ENCODE measurements at regions not wholly inside any gene's neighbourhood (a gene's known extent, or its start where the extent isn't known, plus 50 kb on each side); places are given as distances from the start of the nearest gene placed in this dataset.

DNA sequence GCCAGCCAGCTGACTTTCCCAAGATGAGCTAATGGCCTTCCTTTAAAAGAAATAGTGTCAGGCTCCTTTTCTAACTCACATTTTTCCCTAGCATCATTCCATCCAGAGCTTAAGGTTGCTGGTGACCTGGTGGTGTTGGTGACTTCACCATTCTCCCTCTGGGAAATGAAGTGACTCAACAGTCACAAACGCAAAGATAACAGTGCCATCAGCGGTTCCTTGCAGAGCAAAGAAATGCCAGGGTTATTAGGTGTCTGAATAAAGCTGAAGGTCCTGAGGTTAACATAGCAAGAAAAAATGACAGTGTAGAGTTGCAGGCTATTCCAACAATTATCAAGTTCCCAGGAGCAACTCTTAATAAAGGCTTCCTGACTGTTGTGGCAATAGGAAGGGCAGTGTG, 111.8 kb upstream of the SLC44A1 start:
- TF ChIP-seq, protein P1, sequence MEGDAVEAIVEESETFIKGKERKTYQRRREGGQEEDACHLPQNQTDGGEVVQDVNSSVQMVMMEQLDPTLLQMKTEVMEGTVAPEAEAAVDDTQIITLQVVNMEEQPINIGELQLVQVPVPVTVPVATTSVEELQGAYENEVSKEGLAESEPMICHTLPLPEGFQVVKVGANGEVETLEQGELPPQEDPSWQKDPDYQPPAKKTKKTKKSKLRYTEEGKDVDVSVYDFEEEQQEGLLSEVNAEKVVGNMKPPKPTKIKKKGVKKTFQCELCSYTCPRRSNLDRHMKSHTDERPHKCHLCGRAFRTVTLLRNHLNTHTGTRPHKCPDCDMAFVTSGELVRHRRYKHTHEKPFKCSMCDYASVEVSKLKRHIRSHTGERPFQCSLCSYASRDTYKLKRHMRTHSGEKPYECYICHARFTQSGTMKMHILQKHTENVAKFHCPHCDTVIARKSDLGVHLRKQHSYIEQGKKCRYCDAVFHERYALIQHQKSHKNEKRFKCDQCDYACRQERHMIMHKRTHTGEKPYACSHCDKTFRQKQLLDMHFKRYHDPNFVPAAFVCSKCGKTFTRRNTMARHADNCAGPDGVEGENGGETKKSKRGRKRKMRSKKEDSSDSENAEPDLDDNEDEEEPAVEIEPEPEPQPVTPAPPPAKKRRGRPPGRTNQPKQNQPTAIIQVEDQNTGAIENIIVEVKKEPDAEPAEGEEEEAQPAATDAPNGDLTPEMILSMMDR (IDR thresholded peaks at IDR 0.05) = no peak
- POLR2A ChIA-PET = no interaction called here
- Mint-ChIP-seq H3K9me3 (no peaks in the 10 kb centered on the region), H3K27ac (no peak overlapping the region), H3K36me3 (ENCODE audit: low read depth) (no peaks in the 10 kb centered on the region), H3K27me3 (no peaks in the 10 kb centered on the region), H3K4me1 (peaks cover 15% of the 10 kb centered on the region), H3K4me3 (no peak overlapping the region)
- intact Hi-C loops (cut with micrococcal nuclease) = no loop called here
- DNase-seq (no peak), ATAC-seq (ENCODE audit: low read depth) (no peak)
- CTCF ChIA-PET = no interaction called here

DNA sequence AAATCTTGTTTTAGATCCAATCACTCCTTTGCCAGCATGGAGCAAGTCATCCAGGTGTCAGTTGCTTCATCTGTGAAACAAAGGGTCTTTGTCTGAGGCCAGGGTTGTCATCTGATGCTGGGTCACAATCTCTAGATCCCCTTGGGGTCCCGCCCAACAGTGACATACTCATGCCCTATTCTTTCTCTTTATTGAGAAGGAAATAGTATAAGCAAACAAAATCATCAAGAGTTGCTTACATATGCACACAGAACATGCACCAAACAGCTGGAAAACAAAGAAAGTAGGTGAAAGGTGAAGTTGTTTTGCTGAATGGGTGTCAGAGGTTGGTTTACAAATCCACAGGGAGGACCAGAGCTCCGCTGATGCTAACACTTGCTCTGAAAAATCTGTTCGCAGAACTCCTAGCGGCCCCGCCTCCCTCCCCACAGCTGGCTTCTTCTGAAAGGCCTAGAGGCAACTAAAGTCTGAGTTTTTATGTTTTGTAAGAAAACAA, 106.1 kb upstream of the SLC44A1 start:
- intact Hi-C loops (cut with micrococcal nuclease) = no loop called here
- TF ChIP-seq, protein P1 (IDR thresholded peaks at IDR 0.05) = no peak
- no peak for DNase-seq
- H3K27me3 Mint-ChIP-seq = peaks cover 2% of the 10 kb centered on the region
- no peak for ATAC-seq (ENCODE audit: low read depth)
- CTCF ChIA-PET = no interaction called here
- H3K27ac Mint-ChIP-seq = no peak overlapping the region
- no peaks in the 10 kb centered on the region for H3K36me3 Mint-ChIP-seq (ENCODE audit: low read depth)
- no peak overlapping the region for H3K4me3 Mint-ChIP-seq
- POLR2A ChIA-PET = no interaction called here
- H3K4me1 Mint-ChIP-seq = no peaks in the 10 kb centered on the region
- H3K9me3 Mint-ChIP-seq = no peaks in the 10 kb centered on the region

DNA sequence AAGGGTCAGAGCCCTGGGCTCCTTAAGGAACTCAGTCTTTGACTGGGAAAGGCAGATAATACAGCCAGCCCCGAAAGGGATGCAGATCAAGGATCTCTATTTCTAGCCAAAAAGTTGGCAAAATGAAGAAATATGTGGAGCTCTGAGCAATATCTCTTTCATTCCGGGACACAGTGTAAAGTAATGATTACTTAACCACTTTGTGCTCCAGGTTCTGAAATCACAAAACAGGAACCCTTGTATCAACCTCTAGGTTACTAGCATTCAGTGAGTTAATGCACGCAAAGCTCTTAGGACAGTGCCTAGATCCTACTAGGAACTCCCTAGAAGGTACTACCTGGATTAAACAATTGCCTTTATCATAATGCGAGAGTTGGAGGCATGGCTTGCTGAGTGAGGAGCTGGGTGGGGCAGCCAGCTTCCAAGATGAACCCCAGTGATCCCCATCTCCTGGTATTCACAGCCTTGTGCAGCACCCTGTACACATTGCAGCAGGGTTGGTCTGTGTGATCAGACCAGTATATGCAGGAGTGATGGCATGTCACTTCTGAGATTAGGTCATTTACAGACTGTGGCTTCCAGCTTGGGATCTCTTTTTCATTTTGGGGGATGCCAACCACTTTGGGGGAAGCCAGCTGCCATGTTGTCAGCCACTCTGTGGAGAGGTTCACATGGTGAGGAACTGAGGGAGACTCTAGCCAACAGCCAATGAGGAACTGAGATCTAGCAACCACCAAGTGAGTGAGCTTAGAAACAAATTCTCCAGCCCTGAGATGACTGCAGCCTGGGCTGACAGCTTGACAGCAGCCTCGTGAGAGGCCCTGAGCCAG, 103.1 kb upstream of the SLC44A1 start:
- no peak overlapping the region for H3K27ac Mint-ChIP-seq
- no peak overlapping the region for H3K4me3 Mint-ChIP-seq
- ATAC-seq (ENCODE audit: low read depth) (peak; percentile 40), DNase-seq (no peak)
- intact Hi-C loops (cut with micrococcal nuclease) = no loop called here
- CTCF ChIA-PET = interaction anchor here (1.3 kb wide), 1 partner anchor 278 kb away, joined by 3 read pairs; no protein-coding TSS in a partner anchor
- TF ChIP-seq, protein P1 (IDR thresholded peaks at IDR 0.05) = no peak
- POLR2A ChIA-PET = no interaction called here
- no peaks in the 10 kb centered on the region for H3K36me3 Mint-ChIP-seq (ENCODE audit: low read depth)
- H3K9me3 Mint-ChIP-seq = no peaks in the 10 kb centered on the region
- H3K27me3 Mint-ChIP-seq = peaks cover 5% of the 10 kb centered on the region
- no peaks in the 10 kb centered on the region for H3K4me1 Mint-ChIP-seq

DNA sequence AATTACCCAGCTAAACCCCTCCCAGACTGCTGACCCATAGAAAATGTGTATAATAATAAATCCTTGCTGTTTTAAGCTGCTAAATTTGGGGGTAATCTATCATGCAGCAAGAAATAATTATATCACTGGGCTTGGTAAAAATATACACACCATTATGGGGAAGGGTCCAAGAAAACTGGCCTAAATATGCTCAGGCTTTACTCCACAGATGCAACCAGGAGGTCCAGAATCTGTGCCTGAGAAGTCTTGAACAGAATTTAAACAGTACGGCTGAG, 102.5 kb upstream of the SLC44A1 start:
- Mint-ChIP-seq H3K4me3 (no peak overlapping the region), H3K27ac (no peak overlapping the region), H3K36me3 (ENCODE audit: low read depth) (no peaks in the 10 kb centered on the region), H3K4me1 (no peaks in the 10 kb centered on the region), H3K27me3 (peaks cover 5% of the 10 kb centered on the region), H3K9me3 (no peaks in the 10 kb centered on the region)
- ChIA-PET POLR2A (no interaction called here), CTCF (interaction anchor here (1.3 kb wide), 1 partner anchor 279 kb away, joined by 3 read pairs; no protein-coding TSS in a partner anchor)
- DNase-seq (no peak), ATAC-seq (ENCODE audit: low read depth) (no peak)
- intact Hi-C loops (cut with micrococcal nuclease) = no loop called here
- TF ChIP-seq, protein P1 (IDR thresholded peaks at IDR 0.05) = no peak

DNA sequence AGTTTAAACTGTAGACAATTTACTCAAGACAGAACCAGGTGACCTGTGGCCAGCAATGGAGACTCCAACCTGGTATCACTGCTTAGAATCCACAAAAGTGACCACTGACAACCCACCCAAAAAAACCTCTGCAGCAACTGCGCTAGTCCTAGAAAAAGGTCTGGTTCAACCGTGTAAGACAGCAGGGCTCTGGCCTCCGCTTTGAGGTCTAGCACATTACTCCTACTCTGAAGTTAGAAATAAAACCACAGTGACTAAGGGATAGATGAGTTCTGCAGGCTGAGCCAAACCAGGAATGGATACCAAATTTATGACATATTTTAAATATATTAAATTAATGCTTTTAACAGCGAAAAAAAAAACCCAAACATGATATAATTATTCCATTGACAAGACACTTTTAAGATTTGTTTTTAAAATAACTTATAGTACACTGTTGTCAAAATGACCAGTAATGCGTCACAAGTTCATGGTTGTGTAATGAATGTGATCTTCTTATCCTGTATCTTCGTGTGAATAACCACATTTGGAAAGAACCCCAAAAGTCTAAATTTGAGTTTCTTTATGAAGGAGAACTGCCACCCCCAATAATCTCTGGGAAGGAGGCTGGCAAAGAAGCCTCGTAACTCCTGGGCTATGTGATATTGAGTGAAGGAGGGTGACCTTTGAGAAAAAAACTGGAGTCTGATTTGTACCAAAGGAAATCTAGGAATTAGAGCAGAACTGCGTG, 101.9 kb upstream of the SLC44A1 start:
- Mint-ChIP-seq H3K27me3 (peaks cover 5% of the 10 kb centered on the region), H3K4me3 (no peak overlapping the region), H3K27ac (no peak overlapping the region), H3K4me1 (no peaks in the 10 kb centered on the region), H3K9me3 (no peaks in the 10 kb centered on the region), H3K36me3 (ENCODE audit: low read depth) (no peaks in the 10 kb centered on the region)
- POLR2A ChIA-PET = no interaction called here
- CTCF ChIA-PET = no interaction called here
- DNase-seq (no peak), ATAC-seq (ENCODE audit: low read depth) (no peak)
- intact Hi-C loops (cut with micrococcal nuclease) = no loop called here
- TF ChIP-seq, protein P1 (IDR thresholded peaks at IDR 0.05) = no peak
